ENCODE measurements at regions not wholly inside any gene's neighbourhood (a gene's known extent, or its start where the extent isn't known, plus 50 kb on each side); places are given as distances from the start of the nearest gene placed in this dataset.

- TF ChIP-seq CTCF (conservative IDR thresholded peaks at IDR 0.05; ENCODE audit: low read depth, low read length) (no peak), EZH2 (IDR thresholded peaks at IDR 0.05; ENCODE audit: borderline replicate concordance, low read depth, low read length, poor library complexity, severe bottlenecking) (no peak)
Observed at GRCh38 chr22:22111983-22112382, 129.4 kb upstream of the TOP3B start.

All from A673 (cell line).